Prostate gland (tissue), 2 donors: ENCODE measurements at regions not wholly inside any gene's neighbourhood (a gene's known extent, or its start where the extent isn't known, plus 50 kb on each side); places are given as distances from the start of the nearest gene placed in this dataset.

ENCODE experiments used
- DNase-seq: peaks from one replicate; pipeline ENCODE4 v3.0.0-alpha.2; 2019; ENCODE audit warnings: low spot score
- H3K27ac ChIP-seq, 2 donors: fragments of 200-600 bp; sonication (generic); 2 replicates each; pipeline ENCODE4 v1.5.1; 2017 to 2019
- H3K27me3 ChIP-seq: fragments of 200-600 bp; sonication (generic); replicated peaks from 2 replicates; pipeline ENCODE4 v1.5.1; 2019; ENCODE audit not compliant: insufficient read depth
- H3K36me3 ChIP-seq, 2 donors: fragments of 200-600 bp; sonication (generic); 1 replicate in 1 of 2; 2 replicates in 1 of 2; pipeline versions ENCODE4 v1.5.1 to v1.8.1; 2017 to 2019
- H3K4me1 ChIP-seq: fragments of 200-600 bp; sonication (generic); replicated peaks from 2 replicates; pipeline ENCODE4 v1.5.1; 2019
- H3K4me3 ChIP-seq, 2 donors: fragments of 200-600 bp; sonication (generic); 2 replicates each; pipeline ENCODE4 v1.5.1; 2017 to 2019
- H3K9me3 ChIP-seq: fragments of 200-600 bp; sonication (generic); 2 replicates; pipeline ENCODE4 v1.5.1; 2017
- CTCF ChIP-seq, 4 experiments: fragments of 200-600 bp in 2 of 4; fragments of 450-650 bp in 2 of 4; sonication (generic) in 2 of 4; IDR thresholded peaks; 1 replicate in 3 of 4; 2 replicates in 1 of 4; pipeline ENCODE4 v1.5.1; 2016 to 2019; ENCODE audit warnings: antibody characterized with exemption in 4 of 4, mild to moderate bottlenecking in 2 of 4, moderate library complexity in 2 of 4
- POLR2A ChIP-seq: fragments of 450-650 bp; IDR thresholded peaks from one replicate; pipeline ENCODE4 v1.6.1; 2016; ENCODE audit warnings: antibody characterized with exemption, mild to moderate bottlenecking
- POLR2AphosphoS5 ChIP-seq: sonication (generic); formaldehyde crosslinking; IDR thresholded peaks from one replicate; pipeline ENCODE4 v1.6.1; 2017; ENCODE audit warnings: antibody characterized with exemption
- WGBS: methylation state at CpG from one replicate; pipeline ENCODE4 v1.1.5; 2018; 5-methylcytosine and 5-hydroxymethylcytosine counted together
- intact Hi-C: fragments of 100-400 bp; cut with DNase I; formaldehyde crosslinking; loops from one replicate; pipeline ENCODE4 v1.14.2; 2022

GRCh38 chr9:26152350-26152749 is 474.1 kb upstream of the TUSC1 start:
- Histone ChIP-seq H3K9me3 (no peaks in the 10 kb centered on the region), H3K4me3 (no peak overlapping the region), H3K36me3 (no peaks in the 10 kb centered on the region), H3K27me3 (no peaks in the 10 kb centered on the region), H3K27ac (no peak overlapping the region), H3K4me1 (no peaks in the 10 kb centered on the region)
- TF ChIP-seq CTCF (IDR thresholded peaks at IDR 0.05) (no peak), POLR2AphosphoS5 (no peak), POLR2A (no peak)
- 87% methylated on average over 2 of the region's 2 CpGs for WGBS
- intact Hi-C loops, result no loop called here
- no peak for DNase-seq

GRCh38 chr9:26148128-26148527 is 469.9 kb upstream of the TUSC1 start:
- DNase-seq, result no peak
- no peaks in the 10 kb centered on the region for H3K27me3 ChIP-seq
- no peaks in the 10 kb centered on the region for H3K9me3 ChIP-seq
- no peaks in the 10 kb centered on the region for H3K4me1 ChIP-seq
- H3K27ac ChIP-seq, result no peak overlapping the region
- WGBS, result 85% methylated on average over 2 of the region's 2 CpGs
- no peak for TF ChIP-seq POLR2AphosphoS5
- TF ChIP-seq CTCF (IDR thresholded peaks at IDR 0.05), result no peak
- TF ChIP-seq POLR2A, result no peak
- no peaks in the 10 kb centered on the region for H3K36me3 ChIP-seq
- intact Hi-C loops, result no loop called here
- no peak overlapping the region for H3K4me3 ChIP-seq

- intact Hi-C loops, result no loop called here
- Histone ChIP-seq H3K4me3 (no peak overlapping the region), H3K27me3 (no peaks in the 10 kb centered on the region), H3K4me1 (no peaks in the 10 kb centered on the region), H3K9me3 (no peaks in the 10 kb centered on the region), H3K36me3 (no peaks in the 10 kb centered on the region), H3K27ac (no peak overlapping the region)
- 94% methylated on average over 10 of the region's 10 CpGs for WGBS
- TF ChIP-seq CTCF (IDR thresholded peaks at IDR 0.05), result no peak
- no peak for TF ChIP-seq POLR2A
- TF ChIP-seq POLR2AphosphoS5, result no peak
- DNase-seq, result no peak
Observed at GRCh38 chr9:26145938-26146337, 467.7 kb upstream of the TUSC1 start.

GRCh38 chr9:26142631-26143030 is 464.4 kb upstream of the TUSC1 start:
- WGBS, result 92% methylated on average over 6 of the region's 6 CpGs
- no peaks in the 10 kb centered on the region for H3K36me3 ChIP-seq
- intact Hi-C loops, result no loop called here
- no peaks in the 10 kb centered on the region for H3K4me1 ChIP-seq
- H3K9me3 ChIP-seq, result no peaks in the 10 kb centered on the region
- H3K27ac ChIP-seq, result no peak overlapping the region
- TF ChIP-seq POLR2A (no peak), POLR2AphosphoS5 (no peak)
- no peak for DNase-seq
- H3K4me3 ChIP-seq, result no peak overlapping the region
- H3K27me3 ChIP-seq, result no peaks in the 10 kb centered on the region

- 84% methylated on average over 5 of the region's 5 CpGs for WGBS
Observed at GRCh38 chr9:26142201-26142600, 464.0 kb upstream of the TUSC1 start.

More at GRCh38 chr9:26142201-26142600, 464.0 kb upstream of the TUSC1 start:
- Histone ChIP-seq H3K36me3 (no peaks in the 10 kb centered on the region), H3K9me3 (no peaks in the 10 kb centered on the region), H3K4me3 (no peak overlapping the region), H3K27ac (no peak overlapping the region), H3K4me1 (no peaks in the 10 kb centered on the region), H3K27me3 (no peaks in the 10 kb centered on the region)
- TF ChIP-seq CTCF (IDR thresholded peaks at IDR 0.05) (no peak), POLR2AphosphoS5 (no peak), POLR2A (no peak)
- intact Hi-C loops, result no loop called here
- DNase-seq, result no peak
